OCI-LY7 (cell line): ENCODE measurements at regions not wholly inside any gene's neighbourhood (a gene's known extent, or its start where the extent isn't known, plus 50 kb on each side); places are given as distances from the start of the nearest gene placed in this dataset.

Experiments used
- CTCF ChIP-seq: fragments of 200-600 bp; sonication (generic); conservative IDR thresholded peaks from 2 replicates; pipeline ENCODE4 v1.5.1; 2014; ENCODE audit warnings: mild to moderate bottlenecking, antibody characterized with exemption, low read length, moderate library complexity, mixed read lengths
- EZH2phosphoT487 ChIP-seq: fragments of 200-600 bp; sonication (generic); IDR thresholded peaks from 2 replicates; pipeline ENCODE4 v1.6.1; 2018; ENCODE audit warnings: low read depth, borderline replicate concordance, mild to moderate bottlenecking, mixed run types, antibody characterized with exemption, low read length, moderate library complexity, mixed read lengths

- no peak for TF ChIP-seq EZH2phosphoT487
- TF ChIP-seq CTCF = no peak
These were observed 159.5 kb downstream of the DLL1 start for GRCh38 chr6:170131351-170131750.
